Epidermal melanocyte (primary cell): ENCODE measurements at regions not wholly inside any gene's neighbourhood (a gene's known extent, or its start where the extent isn't known, plus 50 kb on each side); places are given as distances from the start of the nearest gene placed in this dataset.
"Not testable (repeated sequence)": the region's sequence is repeated elsewhere in the genome, so short reads cannot be mapped to it uniquely, and the experiment has no call there.

ENCODE experiments used
- DNase-seq: peaks from one replicate; pipeline ENCODE4 v3.0.0; 2011; ENCODE audit warnings: low spot score; ENCODE audit not compliant: insufficient read length

DNA sequence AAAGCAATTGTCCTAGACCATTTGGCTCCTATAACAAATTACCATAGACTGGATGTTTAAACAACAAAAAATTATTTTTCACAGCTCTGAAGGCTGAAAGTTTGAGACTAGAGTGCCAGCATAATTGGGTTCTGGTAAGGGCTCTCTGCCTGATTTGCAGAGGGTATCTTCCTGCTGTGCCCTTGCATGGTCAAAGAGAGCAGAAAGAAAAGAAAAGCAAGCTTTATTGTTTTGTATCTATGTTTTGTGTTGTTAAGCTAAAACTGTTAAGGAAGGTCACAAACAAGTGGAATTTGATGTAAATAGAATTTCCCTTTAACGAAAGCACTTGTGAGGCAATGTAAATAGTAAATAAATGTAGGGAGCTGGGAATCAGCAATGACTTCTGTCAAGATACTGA, 1031.0 kb upstream of the ATXN7L3B start:
- no peak for DNase-seq

- DNase-seq, result no peak
Measured at GRCh38 chr12:73514672-73515071, 1023.0 kb upstream of the ATXN7L3B start.

DNA sequence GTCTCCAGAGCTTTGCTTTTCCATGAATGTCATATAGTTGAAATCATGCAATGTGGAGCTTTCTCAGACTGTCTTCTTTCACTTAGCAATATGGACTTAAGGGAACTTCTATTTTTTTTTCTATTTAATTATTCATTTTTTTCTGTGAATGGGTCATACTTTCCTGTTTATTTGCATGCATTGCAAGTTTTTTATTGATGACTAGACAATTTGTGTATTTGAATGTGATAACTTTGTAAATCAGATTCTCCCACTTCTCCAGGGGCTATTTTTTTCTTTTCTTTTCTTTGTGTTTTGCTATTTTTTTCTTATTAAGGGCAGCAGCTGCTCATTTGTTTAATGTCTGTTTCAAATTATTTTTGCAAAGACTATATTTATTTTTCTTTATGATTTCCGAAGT, 1019.8 kb upstream of the ATXN7L3B start:
- no peak for DNase-seq

GRCh38 chr12:73529231-73529630, 1008.4 kb upstream of the ATXN7L3B start:
- DNase-seq, result no peak

- no peak for DNase-seq
Measured at GRCh38 chr12:73529954-73530353, 1007.7 kb upstream of the ATXN7L3B start.

DNA sequence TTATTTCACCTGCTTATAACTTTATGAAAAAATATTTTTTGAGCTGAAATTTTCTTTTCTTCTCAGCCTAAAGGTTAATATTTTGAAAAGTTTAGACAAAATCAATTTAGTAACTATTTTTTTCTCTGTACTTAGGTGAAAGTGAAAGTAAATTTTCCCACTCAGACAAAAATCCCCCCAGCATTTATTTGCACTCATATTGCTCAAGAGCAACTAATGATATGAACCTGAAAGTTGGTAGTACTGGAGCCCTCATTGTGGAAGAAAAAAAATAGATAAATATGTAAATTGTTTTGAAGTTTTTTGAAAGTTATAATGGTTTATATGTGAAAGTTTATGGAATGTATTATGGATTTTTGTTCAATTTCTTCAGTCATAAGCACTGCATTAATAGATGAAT, 1005.9 kb upstream of the ATXN7L3B start:
- no peak for DNase-seq

DNA sequence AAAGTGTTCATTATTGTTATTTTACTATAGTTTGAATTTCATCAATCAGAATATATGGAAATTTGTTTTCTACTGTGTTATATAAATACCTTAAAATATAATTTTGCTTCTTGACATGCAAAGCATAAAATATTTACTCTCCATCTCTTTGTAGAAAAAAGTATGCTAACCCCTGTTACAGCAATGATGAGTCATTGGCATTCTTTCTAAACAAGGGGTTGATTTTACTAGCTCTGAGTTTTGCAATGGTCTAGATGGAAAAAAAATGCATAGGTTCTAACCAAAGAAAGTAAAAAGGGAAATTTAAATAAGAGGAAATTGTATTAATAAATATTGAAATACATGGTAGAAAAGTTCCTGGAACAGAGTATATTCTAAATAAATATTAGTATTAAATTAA, 990.2 kb upstream of the ATXN7L3B start:
- DNase-seq, result no peak

DNA sequence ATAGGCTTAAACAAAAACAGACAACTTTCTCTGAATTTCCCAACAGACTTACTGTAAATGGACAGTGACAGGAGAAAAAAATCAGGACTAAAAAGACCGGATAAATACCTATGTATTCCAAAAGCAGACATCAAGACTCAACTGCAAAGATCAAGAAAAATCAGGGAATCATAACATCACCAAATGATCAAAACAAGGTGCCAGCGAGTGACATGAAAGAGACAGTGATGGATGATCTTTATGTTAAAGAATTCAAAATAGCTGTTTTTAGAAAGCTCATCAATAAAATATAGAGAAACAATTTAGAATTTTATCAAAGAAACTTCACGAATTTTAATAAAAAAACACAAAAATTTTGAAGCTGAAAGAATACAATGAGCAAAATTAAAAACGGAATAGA, 952.5 kb upstream of the ATXN7L3B start:
- DNase-seq, result no peak

DNA sequence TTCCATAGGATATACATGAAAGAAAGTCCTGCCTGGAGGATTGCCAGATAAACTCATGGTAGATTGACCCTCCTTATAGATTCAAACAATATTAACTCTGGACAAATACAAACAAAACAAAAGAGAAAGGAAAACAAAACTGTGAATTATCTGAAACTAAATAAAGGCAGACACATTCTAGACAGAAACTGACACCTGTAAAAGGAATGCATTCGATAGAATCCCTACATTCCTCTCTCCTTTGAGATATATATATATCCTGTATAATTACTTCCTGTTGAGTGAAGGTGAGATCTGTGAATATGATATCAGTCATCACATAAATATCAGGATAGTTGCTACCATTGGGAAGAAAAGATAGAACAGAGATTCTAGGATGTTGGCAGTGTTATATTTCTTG, 948.4 kb upstream of the ATXN7L3B start:
- no peak for DNase-seq

- no peak for DNase-seq
Measured at GRCh38 chr12:73598626-73599025, 939.0 kb upstream of the ATXN7L3B start.

- DNase-seq, result no peak
Measured at GRCh38 chr12:73599268-73599667, 938.4 kb upstream of the ATXN7L3B start.

DNA sequence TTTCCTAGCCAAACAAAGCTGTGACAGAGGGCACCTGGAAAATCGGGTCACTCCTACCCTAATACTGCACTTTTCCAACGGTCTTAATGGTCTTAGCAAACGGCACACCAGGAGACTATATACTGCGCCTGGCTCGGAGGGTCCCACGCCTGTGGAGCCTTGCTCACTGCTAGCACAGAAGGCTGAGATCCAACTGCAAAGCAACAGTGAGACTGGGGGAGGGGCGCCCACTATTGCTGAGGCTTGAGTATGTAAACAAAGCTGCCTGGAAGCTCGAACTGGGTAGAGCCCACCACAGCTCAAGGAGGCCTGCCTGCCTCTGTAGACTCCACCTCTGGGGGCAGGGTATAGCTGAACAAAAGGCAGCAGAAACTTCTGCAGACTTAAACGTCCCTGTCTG, 931.7 kb upstream of the ATXN7L3B start:
- DNase-seq, result not testable (repeated sequence)

GRCh38 chr12:73612551-73612950, 925.1 kb upstream of the ATXN7L3B start:
- DNase-seq, result no peak

DNA sequence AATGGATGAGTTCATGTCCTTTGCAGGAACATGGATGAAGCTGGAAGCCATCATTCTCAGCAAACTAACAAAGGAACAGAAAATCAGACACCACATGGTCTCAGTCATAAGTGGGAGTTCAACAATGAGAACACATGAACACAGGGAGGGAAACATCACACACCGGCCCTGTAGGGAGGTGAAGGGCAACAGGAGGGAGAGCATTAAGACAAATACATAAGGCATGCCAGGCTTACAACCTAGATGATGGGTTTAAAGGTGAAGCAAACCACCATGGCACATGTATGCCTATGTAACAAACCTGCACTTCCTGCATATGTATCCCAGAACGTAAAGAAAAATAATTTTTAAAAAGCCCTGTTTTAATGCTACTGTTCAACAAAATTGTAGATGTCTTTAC, 914.2 kb upstream of the ATXN7L3B start:
- no peak for DNase-seq

- no peak for DNase-seq
Measured at GRCh38 chr12:73625226-73625625, 912.4 kb upstream of the ATXN7L3B start.

GRCh38 chr12:73629171-73629570, 908.5 kb upstream of the ATXN7L3B start:
- DNase-seq, result no peak

- DNase-seq, result no peak
Measured at GRCh38 chr12:73629893-73630831, 907.5 kb upstream of the ATXN7L3B start.

DNA sequence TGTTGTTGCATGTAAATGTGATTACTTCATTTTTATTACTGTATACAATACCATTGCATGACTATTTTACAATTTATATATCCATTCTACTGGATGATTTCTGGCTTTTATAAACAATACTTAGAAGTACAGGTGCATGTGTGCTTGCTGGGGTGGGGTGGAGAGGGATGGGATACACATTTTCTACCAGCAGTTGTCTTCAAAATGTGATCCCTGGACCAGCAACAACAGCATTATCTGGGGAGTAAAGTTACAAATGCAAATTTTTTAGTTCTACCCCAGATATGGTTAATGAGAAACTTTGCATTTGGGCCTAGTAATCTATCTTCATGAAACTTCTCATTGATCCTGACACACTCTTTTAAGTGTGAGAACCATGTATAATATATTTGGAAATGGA, 905.4 kb upstream of the ATXN7L3B start:
- DNase-seq, result no peak

GRCh38 chr12:73632661-73633060, 905.0 kb upstream of the ATXN7L3B start:
- no peak for DNase-seq

DNA sequence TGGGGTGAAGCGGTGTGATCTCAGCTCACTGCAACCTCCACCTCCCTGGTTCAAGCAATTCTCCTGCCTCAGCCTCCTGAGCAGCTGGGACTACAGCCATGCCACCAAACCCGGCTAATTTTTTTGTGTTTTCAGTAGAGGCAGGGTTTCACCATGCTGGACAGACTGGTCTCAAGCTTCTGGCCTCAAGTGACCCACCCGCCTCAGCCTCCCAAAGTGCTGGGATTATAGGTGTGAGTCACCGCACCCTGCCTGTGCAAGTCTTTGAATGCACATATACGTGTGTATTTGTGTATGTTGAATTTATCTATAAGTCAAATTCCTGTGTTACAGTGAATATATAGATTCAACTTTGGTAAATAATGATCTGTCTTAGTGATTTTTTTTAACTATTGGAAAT, 898.2 kb upstream of the ATXN7L3B start:
- DNase-seq, result not testable (repeated sequence)

DNA sequence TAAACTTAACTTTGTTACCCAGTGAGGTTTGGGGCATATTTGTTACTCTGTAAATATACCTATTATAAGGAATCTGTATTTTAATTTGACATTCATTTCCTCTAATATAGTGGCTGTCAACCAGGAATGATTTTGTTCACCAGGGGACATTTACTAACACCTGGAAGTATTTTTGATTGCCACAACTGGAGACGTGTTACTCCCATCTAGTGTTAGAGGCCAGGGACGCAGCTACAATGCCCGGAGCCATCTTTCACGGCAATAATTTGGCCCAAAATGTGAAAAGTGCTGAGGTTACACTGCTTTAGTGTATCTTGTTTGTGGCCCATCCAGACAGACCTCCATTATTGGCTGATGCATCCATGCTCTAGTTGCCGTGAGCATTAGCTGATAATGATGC, 881.3 kb upstream of the ATXN7L3B start:
- no peak for DNase-seq

GRCh38 chr12:73659802-73660201, 877.8 kb upstream of the ATXN7L3B start:
- DNase-seq, result no peak

GRCh38 chr12:73665193-73665592, 872.4 kb upstream of the ATXN7L3B start:
- DNase-seq, result no peak
